Liver (tissue), 8 donors: ENCODE measurements at regions not wholly inside any gene's neighbourhood (a gene's known extent, or its start where the extent isn't known, plus 50 kb on each side); places are given as distances from the start of the nearest gene placed in this dataset.

Source experiments
- DNase-seq: peaks from one replicate; pipeline ENCODE4 v3.0.0-alpha.2; 2017; ENCODE audit warnings: low spot score
- H3K27ac ChIP-seq, 2 donors: one replicate each; pipeline ENCODE4 v1.7.0; 2013; ENCODE audit warnings: inconsistent platforms in 2 of 2, low read length in 2 of 2, control low read depth in 1 of 2, low read depth in 1 of 2, mild to moderate bottlenecking in 1 of 2
- H3K27me3 ChIP-seq, 4 donors: one replicate each; pipeline versions ENCODE4 v1.6.1 to v1.7.0; 2013; ENCODE audit warnings: low read length in 3 of 4, inconsistent platforms in 1 of 4, mild to moderate bottlenecking in 1 of 4, moderate library complexity in 1 of 4; ENCODE audit not compliant: control insufficient read depth in 4 of 4, insufficient read depth in 4 of 4
- H3K36me3 ChIP-seq, 4 donors: one replicate each; pipeline versions ENCODE4 v1.6.1 to v1.7.0; 2013; ENCODE audit warnings: low read length in 3 of 4, mild to moderate bottlenecking in 3 of 4, low read depth in 1 of 4, moderate library complexity in 1 of 4; ENCODE audit not compliant: control insufficient read depth in 4 of 4, insufficient read depth in 3 of 4
- H3K4me1 ChIP-seq, 4 donors: one replicate each; pipeline versions ENCODE4 v1.6.1 to v1.7.0; 2013; ENCODE audit warnings: low read length in 3 of 4, mild to moderate bottlenecking in 3 of 4, moderate library complexity in 1 of 4; ENCODE audit not compliant: control insufficient read depth in 4 of 4, insufficient read depth in 4 of 4
- H3K4me3 ChIP-seq, 3 donors: one replicate each; pipeline versions ENCODE4 v1.6.1 to v1.7.0; 2013; ENCODE audit warnings: low read length in 3 of 3, control low read depth in 1 of 3, low read depth in 1 of 3, mild to moderate bottlenecking in 1 of 3
- H3K9ac ChIP-seq, 2 donors: one replicate each; pipeline ENCODE4 v1.7.0; 2013; ENCODE audit warnings: low read length in 2 of 2, mild to moderate bottlenecking in 2 of 2, moderate library complexity in 2 of 2, control low read depth in 1 of 2, low read depth in 1 of 2
- H3K9me3 ChIP-seq, 4 donors: one replicate each; pipeline versions ENCODE4 v1.6.1 to v1.7.0; 2013; ENCODE audit warnings: low read length in 3 of 4; ENCODE audit not compliant: control insufficient read depth in 4 of 4
- ATF3 ChIP-seq: IDR thresholded peaks from 2 replicates; pipeline ENCODE4 v1.6.1; 2016; ENCODE audit warnings: antibody characterized with exemption
- EGR1 ChIP-seq, 2 donors: IDR thresholded peaks; 2 replicates each; pipeline ENCODE4 v1.6.1; 2016 to 2018; ENCODE audit warnings: antibody characterized with exemption in 2 of 2, low read depth in 2 of 2
- FOXA1 ChIP-seq: IDR thresholded peaks from 2 replicates; pipeline ENCODE4 v1.6.1; 2016; ENCODE audit warnings: antibody characterized with exemption
- FOXA2 ChIP-seq: IDR thresholded peaks from 2 replicates; pipeline ENCODE4 v1.6.1; 2016; ENCODE audit warnings: antibody characterized with exemption
- HNF4A ChIP-seq, 2 donors: conservative IDR thresholded peaks; 2 replicates each; pipeline ENCODE4 v1.6.1; 2016; ENCODE audit warnings: antibody characterized with exemption in 2 of 2, mild to moderate bottlenecking in 2 of 2
- JUND ChIP-seq, 2 donors: IDR thresholded peaks; 2 replicates each; pipeline ENCODE4 v1.6.1; 2016; ENCODE audit warnings: antibody characterized with exemption in 2 of 2
- MAX ChIP-seq: IDR thresholded peaks from 2 replicates; pipeline ENCODE4 v1.6.1; 2016; ENCODE audit warnings: antibody characterized with exemption
- NR2F2 ChIP-seq: IDR thresholded peaks from 2 replicates; pipeline ENCODE4 v1.6.1; 2016; ENCODE audit warnings: antibody characterized with exemption
- RAD21 ChIP-seq, 2 donors: IDR thresholded peaks; 2 replicates each; pipeline ENCODE4 v1.6.1; 2016; ENCODE audit warnings: antibody characterized with exemption in 2 of 2, mild to moderate bottlenecking in 2 of 2
- RXRA ChIP-seq, 2 donors: IDR thresholded peaks; 2 replicates each; pipeline ENCODE4 v1.6.1; 2017 to 2018; ENCODE audit warnings: antibody characterized with exemption in 2 of 2, mild to moderate bottlenecking in 1 of 2
- SP1 ChIP-seq: IDR thresholded peaks from 2 replicates; pipeline ENCODE4 v1.6.1; 2018; ENCODE audit warnings: antibody characterized with exemption, mild to moderate bottlenecking
- TAF1 ChIP-seq: conservative IDR thresholded peaks from 2 replicates; pipeline ENCODE4 v1.6.1; 2016; ENCODE audit warnings: antibody characterized with exemption, mild to moderate bottlenecking
- YY1 ChIP-seq: IDR thresholded peaks from 2 replicates; pipeline ENCODE4 v1.6.1; 2016; ENCODE audit warnings: antibody characterized with exemption, mild to moderate bottlenecking
- ZBTB33 ChIP-seq: IDR thresholded peaks from 2 replicates; pipeline ENCODE4 v1.6.1; 2016; ENCODE audit warnings: antibody characterized with exemption
- WGBS: extraction: QIAGEN DNeasy Blood & Tissue Kit; methylation state at CpG from one replicate; pipeline ENCODE4 v1.1.7; 2013; 5-methylcytosine and 5-hydroxymethylcytosine counted together
- TF ChIP-seq, protein P1 (sequence below): fragments of 150-350 bp; IDR thresholded peaks from 2 replicates; pipeline ENCODE4 v1.5.1; 2017; ENCODE audit warnings: improper control_type of control experiment, low read depth, low read length; ENCODE audit not compliant: missing input control
- TF ChIP-seq, protein P2 (sequence below): IDR thresholded peaks from 2 replicates; pipeline ENCODE4 v1.6.1; 2016; ENCODE audit warnings: antibody characterized with exemption, mild to moderate bottlenecking
- donor health status: healthy.
- donor health status: healthy.
- donor health status: healthy.
- donor health status: healthy.
- donor health status: healthy.

GRCh38 chrX:20802036-20802435, 535.3 kb upstream of the RPS6KA3 start (continued):
- TF ChIP-seq, protein P1, sequence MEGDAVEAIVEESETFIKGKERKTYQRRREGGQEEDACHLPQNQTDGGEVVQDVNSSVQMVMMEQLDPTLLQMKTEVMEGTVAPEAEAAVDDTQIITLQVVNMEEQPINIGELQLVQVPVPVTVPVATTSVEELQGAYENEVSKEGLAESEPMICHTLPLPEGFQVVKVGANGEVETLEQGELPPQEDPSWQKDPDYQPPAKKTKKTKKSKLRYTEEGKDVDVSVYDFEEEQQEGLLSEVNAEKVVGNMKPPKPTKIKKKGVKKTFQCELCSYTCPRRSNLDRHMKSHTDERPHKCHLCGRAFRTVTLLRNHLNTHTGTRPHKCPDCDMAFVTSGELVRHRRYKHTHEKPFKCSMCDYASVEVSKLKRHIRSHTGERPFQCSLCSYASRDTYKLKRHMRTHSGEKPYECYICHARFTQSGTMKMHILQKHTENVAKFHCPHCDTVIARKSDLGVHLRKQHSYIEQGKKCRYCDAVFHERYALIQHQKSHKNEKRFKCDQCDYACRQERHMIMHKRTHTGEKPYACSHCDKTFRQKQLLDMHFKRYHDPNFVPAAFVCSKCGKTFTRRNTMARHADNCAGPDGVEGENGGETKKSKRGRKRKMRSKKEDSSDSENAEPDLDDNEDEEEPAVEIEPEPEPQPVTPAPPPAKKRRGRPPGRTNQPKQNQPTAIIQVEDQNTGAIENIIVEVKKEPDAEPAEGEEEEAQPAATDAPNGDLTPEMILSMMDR = no peak
- no peak for TF ChIP-seq FOXA1
- no peak for TF ChIP-seq RXRA (IDR thresholded peaks at IDR 0.05)
- TF ChIP-seq MAX = no peak

- no peaks in the 10 kb centered on the region for H3K9me3 ChIP-seq
- H3K36me3 ChIP-seq = no peaks in the 10 kb centered on the region
- H3K4me1 ChIP-seq = no peaks in the 10 kb centered on the region
- no peaks in the 10 kb centered on the region for H3K27me3 ChIP-seq
- no peak overlapping the region for H3K27ac ChIP-seq
- 86% methylated on average over 2 of the region's 2 CpGs for WGBS
- TF ChIP-seq MAX = no peak
- TF ChIP-seq HNF4A (conservative IDR thresholded peaks at IDR 0.05) = no peak
- no peak for TF ChIP-seq RXRA (IDR thresholded peaks at IDR 0.05)
- TF ChIP-seq ZBTB33 = no peak
- TF ChIP-seq JUND (IDR thresholded peaks at IDR 0.05) = no peak
- no peak for TF ChIP-seq NR2F2
- TF ChIP-seq FOXA2 = no peak
- TF ChIP-seq ATF3 = no peak
- TF ChIP-seq, protein P2, sequence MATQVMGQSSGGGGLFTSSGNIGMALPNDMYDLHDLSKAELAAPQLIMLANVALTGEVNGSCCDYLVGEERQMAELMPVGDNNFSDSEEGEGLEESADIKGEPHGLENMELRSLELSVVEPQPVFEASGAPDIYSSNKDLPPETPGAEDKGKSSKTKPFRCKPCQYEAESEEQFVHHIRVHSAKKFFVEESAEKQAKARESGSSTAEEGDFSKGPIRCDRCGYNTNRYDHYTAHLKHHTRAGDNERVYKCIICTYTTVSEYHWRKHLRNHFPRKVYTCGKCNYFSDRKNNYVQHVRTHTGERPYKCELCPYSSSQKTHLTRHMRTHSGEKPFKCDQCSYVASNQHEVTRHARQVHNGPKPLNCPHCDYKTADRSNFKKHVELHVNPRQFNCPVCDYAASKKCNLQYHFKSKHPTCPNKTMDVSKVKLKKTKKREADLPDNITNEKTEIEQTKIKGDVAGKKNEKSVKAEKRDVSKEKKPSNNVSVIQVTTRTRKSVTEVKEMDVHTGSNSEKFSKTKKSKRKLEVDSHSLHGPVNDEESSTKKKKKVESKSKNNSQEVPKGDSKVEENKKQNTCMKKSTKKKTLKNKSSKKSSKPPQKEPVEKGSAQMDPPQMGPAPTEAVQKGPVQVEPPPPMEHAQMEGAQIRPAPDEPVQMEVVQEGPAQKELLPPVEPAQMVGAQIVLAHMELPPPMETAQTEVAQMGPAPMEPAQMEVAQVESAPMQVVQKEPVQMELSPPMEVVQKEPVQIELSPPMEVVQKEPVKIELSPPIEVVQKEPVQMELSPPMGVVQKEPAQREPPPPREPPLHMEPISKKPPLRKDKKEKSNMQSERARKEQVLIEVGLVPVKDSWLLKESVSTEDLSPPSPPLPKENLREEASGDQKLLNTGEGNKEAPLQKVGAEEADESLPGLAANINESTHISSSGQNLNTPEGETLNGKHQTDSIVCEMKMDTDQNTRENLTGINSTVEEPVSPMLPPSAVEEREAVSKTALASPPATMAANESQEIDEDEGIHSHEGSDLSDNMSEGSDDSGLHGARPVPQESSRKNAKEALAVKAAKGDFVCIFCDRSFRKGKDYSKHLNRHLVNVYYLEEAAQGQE = no peak
- no peak for TF ChIP-seq SP1
- TF ChIP-seq FOXA1 = no peak
- no peak for TF ChIP-seq RAD21 (IDR thresholded peaks at IDR 0.05)
- no peak for DNase-seq
- no peak overlapping the region for H3K4me3 ChIP-seq
- no peak overlapping the region for H3K9ac ChIP-seq
These were observed 529.7 kb upstream of the RPS6KA3 start for GRCh38 chrX:20796450-20796849.

GRCh38 chrX:20789103-20789502, 522.4 kb upstream of the RPS6KA3 start:
- H3K4me3 ChIP-seq = no peak overlapping the region
- H3K9ac ChIP-seq = no peak overlapping the region
- 40% methylated on average over 3 of the region's 3 CpGs for WGBS
- DNase-seq = no peak
- peaks cover 0 to 8% (median under 1%) of the 10 kb centered on the region in 4 donors for H3K4me1 ChIP-seq
- H3K27me3 ChIP-seq = no peaks in the 10 kb centered on the region
- H3K36me3 ChIP-seq = no peaks in the 10 kb centered on the region
- H3K9me3 ChIP-seq = no peaks in the 10 kb centered on the region
- H3K27ac ChIP-seq = peak overlapping the region; percentile 54 to 56
- peak; percentile 23 for TF ChIP-seq TAF1
- peak; percentile 95 for TF ChIP-seq SP1
- peak; percentile 68 to 83 for TF ChIP-seq RXRA (IDR thresholded peaks at IDR 0.05)
- peak; percentile 56 for TF ChIP-seq YY1
- TF ChIP-seq ZBTB33 = peak; percentile 60
- TF ChIP-seq EGR1 (IDR thresholded peaks at IDR 0.05; ENCODE audit: low read depth in 2 of 2) = no peak
- TF ChIP-seq, protein P1 = no peak
- TF ChIP-seq MAX = peak; percentile 62
